ENCODE measurements at regions not wholly inside any gene's neighbourhood (a gene's known extent, or its start where the extent isn't known, plus 50 kb on each side); places are given as distances from the start of the nearest gene placed in this dataset.

DNA sequence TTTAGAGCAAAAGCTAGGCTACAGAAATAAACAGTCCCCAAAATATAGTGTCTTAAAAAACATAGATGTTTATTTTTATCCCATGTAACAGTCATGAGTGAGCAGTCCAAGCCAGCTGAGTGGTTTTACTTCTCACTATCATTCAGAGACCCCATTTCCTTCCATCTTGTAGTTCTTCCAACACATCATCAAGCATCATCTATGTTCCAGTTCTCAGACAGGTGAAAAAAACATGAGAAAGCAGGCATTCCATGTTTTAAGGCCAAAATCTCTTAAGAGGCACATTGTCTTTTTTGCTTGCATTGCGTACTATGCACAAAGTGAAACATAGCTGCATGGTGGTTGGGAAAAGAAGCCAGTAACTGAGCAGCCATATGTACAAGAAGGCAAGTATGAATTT lies 128.6 kb downstream of the ATOH1 start:
- no peak overlapping the region for H3K4me3 ChIP-seq (ENCODE audit: low read depth, low read length)
- no peak for DNase-seq (ENCODE audit: low read depth)
- H3K27me3 ChIP-seq (ENCODE audit: control insufficient read depth, insufficient read depth, low read length): no peaks in the 10 kb centered on the region
- no peaks in the 10 kb centered on the region for H3K36me3 ChIP-seq (ENCODE audit: control insufficient read depth, insufficient read depth, low read length)
- TF ChIP-seq, protein P1, sequence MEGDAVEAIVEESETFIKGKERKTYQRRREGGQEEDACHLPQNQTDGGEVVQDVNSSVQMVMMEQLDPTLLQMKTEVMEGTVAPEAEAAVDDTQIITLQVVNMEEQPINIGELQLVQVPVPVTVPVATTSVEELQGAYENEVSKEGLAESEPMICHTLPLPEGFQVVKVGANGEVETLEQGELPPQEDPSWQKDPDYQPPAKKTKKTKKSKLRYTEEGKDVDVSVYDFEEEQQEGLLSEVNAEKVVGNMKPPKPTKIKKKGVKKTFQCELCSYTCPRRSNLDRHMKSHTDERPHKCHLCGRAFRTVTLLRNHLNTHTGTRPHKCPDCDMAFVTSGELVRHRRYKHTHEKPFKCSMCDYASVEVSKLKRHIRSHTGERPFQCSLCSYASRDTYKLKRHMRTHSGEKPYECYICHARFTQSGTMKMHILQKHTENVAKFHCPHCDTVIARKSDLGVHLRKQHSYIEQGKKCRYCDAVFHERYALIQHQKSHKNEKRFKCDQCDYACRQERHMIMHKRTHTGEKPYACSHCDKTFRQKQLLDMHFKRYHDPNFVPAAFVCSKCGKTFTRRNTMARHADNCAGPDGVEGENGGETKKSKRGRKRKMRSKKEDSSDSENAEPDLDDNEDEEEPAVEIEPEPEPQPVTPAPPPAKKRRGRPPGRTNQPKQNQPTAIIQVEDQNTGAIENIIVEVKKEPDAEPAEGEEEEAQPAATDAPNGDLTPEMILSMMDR (IDR thresholded peaks at IDR 0.05; ENCODE audit: insufficient read depth, low read length, poor library complexity, severe bottlenecking): no peak

DNA sequence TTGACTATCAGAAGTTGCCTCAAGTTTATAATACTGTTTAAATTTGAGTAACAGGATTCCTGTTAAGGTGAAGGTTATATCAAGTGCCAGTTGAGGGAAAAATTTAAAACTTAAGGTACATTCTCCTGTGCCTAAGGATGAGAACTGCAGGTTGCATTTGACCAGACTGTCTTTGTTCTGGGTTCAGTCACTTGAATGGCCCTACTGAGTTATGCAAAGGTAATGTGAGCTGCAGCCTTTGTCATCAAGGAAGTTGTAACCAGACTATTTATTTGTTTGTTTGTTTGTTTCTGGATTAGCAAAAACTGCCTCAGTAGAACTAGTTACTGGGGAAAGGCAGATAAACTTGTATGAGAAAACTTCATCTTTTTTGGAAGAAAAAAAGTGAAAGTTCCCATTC lies 131.9 kb downstream of the ATOH1 start:
- no peak for DNase-seq (ENCODE audit: low read depth)
- Histone ChIP-seq H3K27me3 (ENCODE audit: control insufficient read depth, insufficient read depth, low read length) (no peaks in the 10 kb centered on the region), H3K36me3 (ENCODE audit: control insufficient read depth, insufficient read depth, low read length) (no peaks in the 10 kb centered on the region), H3K4me3 (ENCODE audit: low read depth, low read length) (no peak overlapping the region)
- TF ChIP-seq, protein P1 (IDR thresholded peaks at IDR 0.05; ENCODE audit: insufficient read depth, low read length, poor library complexity, severe bottlenecking): no peak

DNA sequence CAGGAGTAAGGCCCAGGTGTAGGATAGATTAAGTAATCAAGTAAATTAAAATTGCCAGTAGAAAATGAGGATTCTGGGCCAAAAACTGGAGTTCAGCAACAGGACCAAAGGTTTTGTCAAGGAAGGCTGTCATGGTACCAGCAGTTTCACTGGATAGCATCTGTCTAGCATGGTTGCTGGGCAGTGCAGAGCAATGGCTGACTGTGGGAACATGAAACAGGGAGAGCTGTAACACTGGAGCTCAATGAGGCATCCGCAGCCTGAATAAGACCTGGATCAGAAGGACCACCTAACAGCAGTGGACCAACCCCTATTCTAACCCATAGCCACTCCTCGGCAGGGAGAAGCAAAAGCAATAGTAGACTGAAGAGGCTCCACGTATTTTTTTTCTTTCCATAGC lies 132.4 kb downstream of the ATOH1 start:
- TF ChIP-seq, protein P1 (IDR thresholded peaks at IDR 0.05; ENCODE audit: insufficient read depth, low read length, poor library complexity, severe bottlenecking): no peak
- DNase-seq (ENCODE audit: low read depth): no peak
- H3K4me3 ChIP-seq (ENCODE audit: low read depth, low read length): no peak overlapping the region
- no peaks in the 10 kb centered on the region for H3K27me3 ChIP-seq (ENCODE audit: control insufficient read depth, insufficient read depth, low read length)
- H3K36me3 ChIP-seq (ENCODE audit: control insufficient read depth, insufficient read depth, low read length): no peaks in the 10 kb centered on the region

DNA sequence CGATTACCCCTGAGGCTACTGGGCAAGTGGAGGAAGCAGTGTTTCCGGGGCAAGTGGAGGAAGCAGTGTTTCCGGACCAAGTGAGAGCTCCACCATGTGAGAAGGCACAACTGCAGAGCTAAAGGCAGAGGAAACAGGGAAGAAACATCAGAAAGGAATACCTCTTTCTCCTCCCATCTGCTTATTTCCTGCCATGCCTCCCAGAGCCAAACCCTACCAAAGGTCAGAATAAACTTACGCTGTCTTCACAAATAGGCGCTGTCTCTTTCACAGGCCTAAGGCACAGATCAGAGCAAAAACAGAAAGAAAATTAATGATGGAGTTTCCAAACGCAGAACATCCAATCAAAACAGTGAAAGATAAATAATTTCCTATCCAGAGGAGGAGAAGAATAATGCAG lies 153.0 kb downstream of the ATOH1 start:
- TF ChIP-seq, protein P1 (IDR thresholded peaks at IDR 0.05; ENCODE audit: insufficient read depth, low read length, poor library complexity, severe bottlenecking): no peak
- H3K4me3 ChIP-seq (ENCODE audit: low read depth, low read length): no peak overlapping the region

DNA sequence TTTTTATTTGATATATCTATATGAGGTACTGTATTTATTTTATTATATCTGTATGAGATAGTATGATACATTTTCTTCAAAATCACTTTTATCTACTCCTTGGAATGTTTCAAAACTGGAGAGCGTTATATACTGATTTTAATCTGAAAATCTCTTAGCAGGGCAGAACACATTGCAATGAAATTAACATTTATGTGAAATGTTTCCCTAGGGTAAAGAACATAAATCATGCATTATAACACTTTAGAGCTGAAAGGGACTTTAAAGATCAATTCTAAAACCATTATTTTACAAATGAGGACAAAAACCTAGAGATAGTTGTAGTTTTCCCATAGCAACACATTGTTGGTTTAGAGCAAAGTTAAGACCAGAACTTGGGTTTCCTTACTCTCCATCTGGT lies 153.7 kb downstream of the ATOH1 start:
- no peak for DNase-seq (ENCODE audit: low read depth)
- Histone ChIP-seq H3K4me3 (ENCODE audit: low read depth, low read length) (no peak overlapping the region), H3K36me3 (ENCODE audit: control insufficient read depth, insufficient read depth, low read length) (no peaks in the 10 kb centered on the region), H3K27me3 (ENCODE audit: control insufficient read depth, insufficient read depth, low read length) (no peaks in the 10 kb centered on the region)
- TF ChIP-seq, protein P1 (IDR thresholded peaks at IDR 0.05; ENCODE audit: insufficient read depth, low read length, poor library complexity, severe bottlenecking): no peak

More for the DNA sequence above, 153.0 kb downstream of the ATOH1 start:
- no peak for DNase-seq (ENCODE audit: low read depth)
- Histone ChIP-seq H3K27me3 (ENCODE audit: control insufficient read depth, insufficient read depth, low read length) (no peaks in the 10 kb centered on the region), H3K36me3 (ENCODE audit: control insufficient read depth, insufficient read depth, low read length) (no peaks in the 10 kb centered on the region)

DNA sequence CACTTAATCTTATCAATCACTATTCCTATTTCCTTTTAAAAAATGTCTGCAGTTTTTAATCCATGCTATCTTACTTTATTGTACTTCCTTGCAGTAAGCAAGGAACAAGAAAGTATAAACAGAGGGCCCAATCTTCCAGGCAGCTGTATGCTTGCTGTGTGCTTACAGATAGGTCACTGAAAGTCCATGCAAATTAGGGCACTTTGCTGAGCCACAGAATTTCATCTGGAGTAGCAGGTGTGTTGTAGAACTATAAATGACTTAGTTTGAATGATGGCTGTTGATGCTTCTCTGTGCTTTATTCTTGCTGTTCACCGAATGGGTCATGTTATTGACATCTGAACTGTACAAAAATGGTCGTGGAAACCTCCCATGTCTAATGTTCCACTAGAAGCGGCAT lies 154.6 kb downstream of the ATOH1 start:
- Histone ChIP-seq H3K36me3 (ENCODE audit: control insufficient read depth, insufficient read depth, low read length) (no peaks in the 10 kb centered on the region), H3K27me3 (ENCODE audit: control insufficient read depth, insufficient read depth, low read length) (no peaks in the 10 kb centered on the region), H3K4me3 (ENCODE audit: low read depth, low read length) (no peak overlapping the region)
- DNase-seq (ENCODE audit: low read depth): no peak
- TF ChIP-seq, protein P1 (IDR thresholded peaks at IDR 0.05; ENCODE audit: insufficient read depth, low read length, poor library complexity, severe bottlenecking): no peak
